GM12878 (cell line): ENCODE measurements at regions not wholly inside any gene's neighbourhood (a gene's known extent, or its start where the extent isn't known, plus 50 kb on each side); places are given as distances from the start of the nearest gene placed in this dataset.

ENCODE experiments used
- CEBPZ ChIP-seq: fragments of 150-350 bp; IDR thresholded peaks from 2 replicates; pipeline ENCODE4 v1.6.1; 2016; ENCODE audit warnings: low read depth, low read length
- CREM ChIP-seq: IDR thresholded peaks from 2 replicates; pipeline ENCODE4 v1.6.1; 2014; ENCODE audit warnings: antibody characterized with exemption, low read depth
- CUX1 ChIP-seq: IDR thresholded peaks from 2 replicates; pipeline ENCODE4 v1.6.1; 2012; ENCODE audit warnings: improper control_type of control experiment, low read depth, low read length; ENCODE audit not compliant: insufficient replicate concordance
- E2F4 ChIP-seq: IDR thresholded peaks from 2 replicates; pipeline ENCODE4 v1.6.1; 2012; ENCODE audit warnings: low read depth, low read length, improper control_type of control experiment
- ETV6 ChIP-seq, 2 experiments: fragments of 450-650 bp in 1 of 2; IDR thresholded peaks in 1 of 2; conservative IDR thresholded peaks in 1 of 2; 2 replicates each; pipeline ENCODE4 v1.6.1; 2014; ENCODE audit warnings: antibody characterized with exemption in 1 of 2, borderline replicate concordance in 1 of 2, low read depth in 1 of 2, mild to moderate bottlenecking in 1 of 2, moderate library complexity in 1 of 2
- RELB ChIP-seq: fragments of 450-650 bp; IDR thresholded peaks from 2 replicates; pipeline ENCODE4 v1.6.1; 2017; ENCODE audit warnings: low read depth, mild to moderate bottlenecking, moderate library complexity
- SIX5 ChIP-seq: IDR thresholded peaks from 2 replicates; pipeline ENCODE4 v1.6.1; 2011; ENCODE audit warnings: mild to moderate bottlenecking, low read depth, low read length, moderate library complexity; ENCODE audit not compliant: severe bottlenecking
- ZBTB11 ChIP-seq: fragments of 450-650 bp; formaldehyde crosslinking; IDR thresholded peaks from 2 replicates; pipeline ENCODE4 v1.5.0; 2022; ENCODE audit warnings: mild to moderate bottlenecking, missing genetic modification characterization
- ZBTB40 ChIP-seq: fragments of 450-650 bp; IDR thresholded peaks from 2 replicates; pipeline ENCODE4 v1.6.1; 2016; ENCODE audit warnings: mild to moderate bottlenecking, moderate library complexity, borderline replicate concordance

- TF ChIP-seq ZBTB40, result no peak
- TF ChIP-seq CUX1, result no peak
- TF ChIP-seq CREM, result no peak
- TF ChIP-seq E2F4, result no peak
- no peak for TF ChIP-seq ETV6 (conservative IDR thresholded peaks at IDR 0.05 in 1 of 2, IDR thresholded peaks at IDR 0.05 in 1 of 2; ENCODE audit: borderline replicate concordance in 1 of 2, low read depth in 1 of 2)
- no peak for TF ChIP-seq RELB
- TF ChIP-seq CEBPZ, result no peak
- no peak for TF ChIP-seq SIX5
- no peak for TF ChIP-seq ZBTB11 (CRISPR knock-in tag)
Measured at GRCh38 chr4:102169345-102169744, 175.9 kb downstream of the SLC39A8 start (continued).
